Ovary (tissue), 3 donors: ENCODE measurements at regions not wholly inside any gene's neighbourhood (a gene's known extent, or its start where the extent isn't known, plus 50 kb on each side); places are given as distances from the start of the nearest gene placed in this dataset.

Source experiments
- CTCF ChIP-seq, 3 donors: fragments of 450-650 bp in 2 of 3; fragments of 200-600 bp in 1 of 3; IDR thresholded peaks; one replicate each; pipeline versions ENCODE4 v1.5.1 to v1.8.0; 2016 to 2022; ENCODE audit warnings: antibody characterized with exemption in 3 of 3, mild to moderate bottlenecking in 1 of 3
- EP300 ChIP-seq: sonication (generic); formaldehyde crosslinking; IDR thresholded peaks from one replicate; pipeline ENCODE4 v1.6.1; 2017; ENCODE audit warnings: antibody characterized with exemption
- POLR2A ChIP-seq: fragments of 450-650 bp; IDR thresholded peaks from one replicate; pipeline ENCODE4 v1.6.1; 2017; ENCODE audit warnings: antibody characterized with exemption, mild to moderate bottlenecking, moderate library complexity
- donor health status: DM: no; HTN: no; CAD: no.

- TF ChIP-seq CTCF (IDR thresholded peaks at IDR 0.05) = no peak
- TF ChIP-seq POLR2A = no peak
- TF ChIP-seq EP300 = no peak
Observed at GRCh38 chr4:30860978-30861377, 140.8 kb downstream of the PCDH7 start.
